OCI-LY3 (cell line): ENCODE measurements at regions not wholly inside any gene's neighbourhood (a gene's known extent, or its start where the extent isn't known, plus 50 kb on each side); places are given as distances from the start of the nearest gene placed in this dataset.

Experiments used
- EZH2phosphoT487 ChIP-seq: fragments of 200-600 bp; shearing (Covaris generic); IDR thresholded peaks from 2 replicates; pipeline ENCODE4 v1.6.1; 2018; ENCODE audit warnings: antibody characterized with exemption, mixed run types, low read depth
- TF ChIP-seq, protein P1 (sequence below): fragments of 200-600, 300-600 bp; sonication (generic); IDR thresholded peaks from 2 replicates; pipeline ENCODE4 v1.5.1; 2014; ENCODE audit warnings: antibody characterized with exemption, low read length, low read depth

DNA sequence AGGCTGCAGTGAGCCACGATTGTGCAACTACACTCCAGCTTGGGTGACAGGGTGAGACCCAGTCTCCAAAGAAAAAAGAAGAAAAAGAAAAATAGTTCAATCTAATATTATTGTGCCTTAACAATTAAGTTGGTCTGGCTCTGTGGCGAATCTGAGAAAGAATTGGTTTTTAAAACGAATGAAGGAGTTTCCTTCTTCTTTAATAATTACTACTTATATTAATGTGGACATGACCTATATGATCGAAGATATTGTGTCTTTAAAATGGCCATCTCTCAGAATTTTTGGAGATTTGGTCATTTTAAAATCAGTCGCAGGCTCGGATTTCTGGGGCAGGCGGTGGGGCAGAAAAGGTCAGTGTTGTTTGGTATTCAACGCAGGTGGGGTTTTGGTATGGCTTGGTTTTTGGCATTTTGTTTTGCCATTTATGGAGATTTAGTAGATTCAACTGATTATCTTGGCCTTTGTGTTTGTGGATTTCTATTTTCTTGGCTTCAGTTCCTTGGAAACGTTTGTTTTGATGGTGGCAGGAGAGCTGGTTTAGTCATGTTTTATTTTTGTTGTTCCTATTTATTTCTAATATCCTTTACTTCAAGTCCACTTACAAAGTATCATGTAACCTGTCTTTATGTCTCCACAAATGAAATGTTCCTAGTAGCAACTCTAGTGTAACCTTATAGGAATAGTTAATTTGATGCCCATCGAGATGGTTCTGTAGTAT is 178.8 kb upstream of the MKLN1 start:
- TF ChIP-seq, protein P1, sequence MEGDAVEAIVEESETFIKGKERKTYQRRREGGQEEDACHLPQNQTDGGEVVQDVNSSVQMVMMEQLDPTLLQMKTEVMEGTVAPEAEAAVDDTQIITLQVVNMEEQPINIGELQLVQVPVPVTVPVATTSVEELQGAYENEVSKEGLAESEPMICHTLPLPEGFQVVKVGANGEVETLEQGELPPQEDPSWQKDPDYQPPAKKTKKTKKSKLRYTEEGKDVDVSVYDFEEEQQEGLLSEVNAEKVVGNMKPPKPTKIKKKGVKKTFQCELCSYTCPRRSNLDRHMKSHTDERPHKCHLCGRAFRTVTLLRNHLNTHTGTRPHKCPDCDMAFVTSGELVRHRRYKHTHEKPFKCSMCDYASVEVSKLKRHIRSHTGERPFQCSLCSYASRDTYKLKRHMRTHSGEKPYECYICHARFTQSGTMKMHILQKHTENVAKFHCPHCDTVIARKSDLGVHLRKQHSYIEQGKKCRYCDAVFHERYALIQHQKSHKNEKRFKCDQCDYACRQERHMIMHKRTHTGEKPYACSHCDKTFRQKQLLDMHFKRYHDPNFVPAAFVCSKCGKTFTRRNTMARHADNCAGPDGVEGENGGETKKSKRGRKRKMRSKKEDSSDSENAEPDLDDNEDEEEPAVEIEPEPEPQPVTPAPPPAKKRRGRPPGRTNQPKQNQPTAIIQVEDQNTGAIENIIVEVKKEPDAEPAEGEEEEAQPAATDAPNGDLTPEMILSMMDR = no peak
- no peak for TF ChIP-seq EZH2phosphoT487
